ENCODE measurements at regions not wholly inside any gene's neighbourhood (a gene's known extent, or its start where the extent isn't known, plus 50 kb on each side); places are given as distances from the start of the nearest gene placed in this dataset.

- no peak for TF ChIP-seq CTCF (IDR thresholded peaks at IDR 0.05)
- no peak for TF ChIP-seq POLR2A (IDR thresholded peaks at IDR 0.05)
Measured at GRCh38 chr2:155866477-155866876, 466.0 kb downstream of the NR4A2 start.
